GM21423 (cell line): ENCODE measurements at regions not wholly inside any gene's neighbourhood (a gene's known extent, or its start where the extent isn't known, plus 50 kb on each side); places are given as distances from the start of the nearest gene placed in this dataset.
"Not testable (repeated sequence)": the region's sequence is repeated elsewhere in the genome, so short reads cannot be mapped to it uniquely, and the experiment has no call there.

ENCODE experiments used
- ATAC-seq: cut with Tn5 transposase; IDR thresholded peaks from one replicate; pipeline ENCODE4 v1.9.1; 2021; ENCODE audit warnings: mild to moderate bottlenecking, moderate library complexity; ENCODE audit not compliant: unreplicated experiment

DNA sequence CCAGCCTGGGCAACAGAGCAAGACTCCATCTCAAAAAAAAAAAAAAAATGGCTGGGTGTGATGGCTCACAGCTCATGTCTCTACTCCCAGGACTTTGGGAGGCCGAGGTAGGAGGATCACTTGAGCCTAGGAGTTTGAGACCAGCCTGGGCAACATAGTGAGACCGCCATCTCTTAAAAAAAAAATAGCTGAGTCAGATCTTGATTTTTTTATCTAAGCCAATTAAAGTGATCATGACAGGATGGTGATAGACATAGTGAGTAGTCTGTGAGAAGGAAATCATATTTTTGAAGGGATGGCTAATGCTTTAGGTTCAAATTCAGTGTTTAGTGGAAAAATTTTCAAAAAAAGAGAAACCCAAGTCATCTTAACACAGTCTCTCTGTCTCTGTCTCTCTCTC lies 114.6 kb upstream of the JARID2 start:
- ATAC-seq = no peak

DNA sequence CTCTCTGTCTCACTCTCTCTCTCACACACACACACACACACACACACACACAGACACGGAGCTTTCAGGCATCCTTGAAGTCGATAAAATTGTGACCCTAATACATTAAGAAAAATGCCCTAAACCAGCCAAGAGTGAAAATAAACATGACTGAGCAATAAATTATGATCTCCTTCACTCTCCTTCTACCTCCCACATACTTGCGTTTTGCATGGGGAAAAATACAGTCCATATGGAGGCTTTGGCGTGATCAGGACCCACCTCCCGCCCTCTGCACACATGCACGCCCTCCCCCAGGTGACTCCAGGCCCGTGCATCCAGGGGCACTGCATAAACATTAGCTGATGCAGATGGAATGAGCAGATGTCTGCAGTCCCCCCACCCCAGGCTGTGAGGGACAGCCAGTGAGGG lies 114.2 kb upstream of the JARID2 start:
- no peak for ATAC-seq

DNA sequence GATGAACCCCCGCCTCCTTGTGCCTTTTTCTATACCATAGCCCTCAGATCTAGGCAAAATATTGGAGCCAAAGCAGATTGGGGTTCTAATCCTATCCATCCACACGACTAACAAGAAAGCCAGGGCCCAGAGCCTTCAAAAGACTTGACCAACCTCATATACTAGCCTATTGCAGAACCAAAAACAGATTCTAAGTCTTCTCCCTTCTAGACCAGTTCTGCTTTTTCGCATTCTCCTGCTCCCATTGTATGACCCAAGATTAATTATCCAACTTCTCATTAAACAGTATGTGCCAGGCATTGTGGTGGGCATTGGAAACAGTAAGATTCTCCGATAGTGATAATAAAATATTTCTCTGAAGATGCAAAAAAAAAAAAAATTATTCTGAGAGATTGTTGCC lies 113.7 kb upstream of the JARID2 start:
- no peak for ATAC-seq

DNA sequence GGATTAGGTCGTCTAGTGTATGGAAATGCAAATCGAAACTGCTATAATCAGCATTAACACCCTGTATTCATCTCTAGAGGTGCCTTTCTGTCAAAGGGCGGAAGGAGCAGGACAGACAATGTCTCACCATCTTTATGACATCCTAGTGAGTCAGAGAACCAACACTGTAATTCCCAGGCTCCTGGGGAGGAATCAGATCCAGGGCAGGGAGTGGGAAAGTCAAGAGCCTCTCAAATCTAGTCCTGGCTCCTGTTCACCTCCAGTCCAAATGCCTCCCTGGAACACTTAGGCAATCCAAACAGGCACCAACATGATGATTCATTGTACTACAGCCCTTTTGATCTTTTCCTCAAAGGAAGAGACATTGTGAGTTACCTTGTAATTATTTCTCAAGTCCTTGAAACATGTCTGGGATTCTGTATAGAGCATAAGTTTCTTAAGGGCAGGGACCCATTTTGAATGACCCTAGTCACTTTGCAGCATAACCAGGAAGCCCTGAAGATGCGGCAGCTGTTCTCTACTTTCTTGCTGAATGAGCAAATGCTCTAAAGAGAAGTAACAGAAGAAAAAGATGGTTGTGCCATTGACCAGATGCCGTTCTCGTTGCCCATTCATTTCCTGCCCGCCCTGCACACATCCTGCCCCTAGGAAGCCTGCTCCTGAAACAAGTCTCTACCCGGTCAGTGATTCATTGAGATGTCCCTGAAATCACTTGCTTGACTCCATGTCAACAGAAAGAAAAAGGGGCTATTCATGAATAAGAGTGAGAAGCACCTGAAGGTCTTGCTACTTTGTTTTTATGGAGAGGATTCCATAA lies 112.8 kb upstream of the JARID2 start:
- no peak for ATAC-seq

DNA sequence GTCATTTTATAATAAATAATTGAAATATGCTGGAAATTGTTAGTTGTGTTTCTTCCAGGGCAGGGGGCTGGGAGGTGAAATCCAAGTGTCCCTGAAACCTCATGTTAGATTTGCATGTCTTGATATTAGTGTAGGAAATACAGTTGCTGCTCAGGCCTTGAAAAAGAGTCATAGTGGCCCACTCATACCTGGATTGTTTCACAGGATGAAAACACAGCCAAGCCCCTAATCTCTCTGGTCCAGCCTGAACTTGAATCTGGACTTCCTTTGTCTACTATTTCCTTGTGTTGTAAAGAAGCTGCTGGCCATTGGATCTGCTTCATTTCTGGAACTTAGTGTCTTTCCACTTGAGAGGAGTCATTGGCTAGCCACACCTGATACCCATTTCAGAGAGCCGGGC lies 108.8 kb upstream of the JARID2 start:
- ATAC-seq = no peak

DNA sequence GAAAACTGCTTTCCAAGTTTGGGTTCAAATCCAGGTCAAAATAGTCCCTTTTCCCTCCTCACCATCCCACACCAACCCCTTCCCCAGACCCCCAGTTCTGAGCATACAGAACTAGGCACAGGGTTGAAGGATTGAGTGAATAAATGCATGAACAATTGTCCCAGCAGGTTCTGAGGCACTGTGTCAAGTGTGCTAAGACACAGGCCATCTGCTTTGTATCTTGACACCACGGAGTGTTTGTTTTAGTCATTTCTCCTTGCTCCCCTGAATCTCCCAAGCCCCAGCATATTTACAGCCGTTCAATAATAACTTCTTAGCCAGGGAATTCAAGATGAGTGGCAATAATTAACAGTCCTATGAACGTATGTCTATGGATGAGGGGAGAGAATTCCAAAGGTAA lies 102.8 kb upstream of the JARID2 start:
- ATAC-seq = no peak

DNA sequence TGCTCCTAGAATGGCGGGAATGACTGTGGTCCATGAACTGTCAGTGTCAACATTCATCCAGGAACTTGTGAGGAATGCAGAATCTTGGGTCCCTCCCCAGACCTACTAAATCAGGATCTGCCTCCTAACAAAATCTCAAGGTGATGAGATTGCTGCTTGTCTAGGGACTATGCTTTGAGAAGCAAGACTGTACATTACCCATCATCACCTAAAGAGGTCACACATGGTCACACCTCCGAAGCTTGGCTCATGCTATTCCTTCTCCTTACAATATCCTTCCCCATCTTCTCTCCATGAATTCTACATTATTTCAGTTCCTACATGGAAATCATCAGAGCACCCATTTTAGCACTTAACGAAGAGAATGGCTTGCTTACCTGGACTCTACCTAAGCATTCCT lies 102.3 kb upstream of the JARID2 start:
- ATAC-seq = no peak

DNA sequence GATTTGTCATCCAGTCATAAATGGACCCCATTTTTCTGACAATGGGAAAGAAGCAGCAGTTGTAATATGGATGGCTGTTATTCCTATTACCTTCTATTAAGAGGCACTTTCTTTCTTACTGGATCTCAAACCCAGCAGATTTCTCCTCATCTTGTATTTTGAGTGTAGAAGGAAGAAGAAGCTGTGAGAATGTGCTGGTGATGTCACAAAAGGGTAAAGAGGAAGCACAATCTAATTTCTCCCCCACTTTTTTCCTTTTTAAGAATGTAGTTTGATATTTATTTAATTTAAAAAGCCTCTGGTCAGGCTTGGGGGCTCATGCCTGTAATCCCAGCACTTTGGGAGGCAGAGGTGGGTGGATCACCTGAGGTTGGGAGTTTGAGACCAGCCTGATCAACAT lies 100.0 kb upstream of the JARID2 start:
- ATAC-seq = no peak

DNA sequence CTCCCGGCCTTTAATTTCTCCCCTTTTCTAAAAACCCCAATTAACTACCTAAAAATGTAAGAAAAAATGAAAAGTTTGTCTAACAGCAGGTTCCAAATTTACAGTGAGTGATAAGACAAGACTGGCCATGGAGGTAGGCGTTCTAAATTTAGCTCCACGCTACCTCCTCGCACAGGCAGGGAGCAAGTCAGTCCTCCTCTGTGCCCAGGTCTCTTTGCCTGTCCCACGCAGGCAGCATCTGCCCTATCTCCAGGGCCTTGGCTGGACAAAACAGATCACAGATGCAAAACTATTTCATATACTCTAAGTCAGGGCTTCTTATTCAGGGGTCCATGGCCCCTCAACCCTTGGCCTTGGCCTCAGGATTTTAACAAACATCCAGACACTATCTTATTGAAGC lies 98.0 kb upstream of the JARID2 start:
- no peak for ATAC-seq

DNA sequence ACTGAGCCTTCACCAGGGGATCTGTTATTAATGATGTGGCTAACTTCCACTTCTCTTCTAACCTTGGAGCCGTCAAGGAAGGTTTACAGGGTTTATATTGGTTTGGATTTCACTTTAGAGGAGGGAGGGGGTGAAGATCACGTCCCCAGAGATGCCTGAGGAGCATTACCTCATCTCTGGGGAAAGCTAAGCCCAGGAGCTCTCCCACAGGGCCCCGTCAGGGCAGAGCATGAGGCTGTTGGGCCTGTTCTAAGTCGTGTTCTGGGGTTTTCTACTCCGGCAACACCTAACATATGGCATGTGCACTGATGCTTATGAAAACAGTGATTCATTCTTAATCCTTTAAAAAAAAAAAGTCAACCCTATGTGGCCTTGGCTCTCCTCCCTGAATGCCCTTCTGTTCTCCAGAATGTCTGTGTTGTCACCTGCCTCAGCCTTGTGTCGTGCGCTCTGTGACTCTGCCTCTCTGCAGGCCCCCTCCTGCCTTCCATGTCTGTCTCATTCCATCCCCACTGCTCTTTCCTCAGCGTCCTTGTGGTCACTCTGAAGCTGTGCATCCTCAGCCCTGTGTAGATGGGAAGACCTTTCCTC lies 97.4 kb upstream of the JARID2 start:
- ATAC-seq = no peak

DNA sequence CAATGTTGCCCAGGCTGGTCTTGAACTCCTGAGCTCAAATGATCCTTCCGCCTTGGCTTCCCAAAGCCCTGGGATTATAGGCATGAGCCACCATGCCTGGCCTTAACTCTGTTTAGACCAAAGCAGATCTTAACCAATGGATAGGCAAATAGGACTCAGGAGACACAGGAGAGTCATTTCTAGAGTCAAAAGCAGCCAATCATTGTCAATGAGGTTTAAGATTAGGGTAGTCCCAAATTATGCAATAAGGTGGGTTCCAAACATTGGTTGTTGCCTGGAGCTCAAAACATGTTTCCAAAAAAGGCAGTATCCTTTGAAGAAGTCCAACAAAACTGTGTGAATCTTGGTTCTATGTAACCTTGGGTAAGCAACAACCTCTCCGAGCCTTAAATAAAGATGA lies 95.7 kb upstream of the JARID2 start:
- ATAC-seq = no peak

DNA sequence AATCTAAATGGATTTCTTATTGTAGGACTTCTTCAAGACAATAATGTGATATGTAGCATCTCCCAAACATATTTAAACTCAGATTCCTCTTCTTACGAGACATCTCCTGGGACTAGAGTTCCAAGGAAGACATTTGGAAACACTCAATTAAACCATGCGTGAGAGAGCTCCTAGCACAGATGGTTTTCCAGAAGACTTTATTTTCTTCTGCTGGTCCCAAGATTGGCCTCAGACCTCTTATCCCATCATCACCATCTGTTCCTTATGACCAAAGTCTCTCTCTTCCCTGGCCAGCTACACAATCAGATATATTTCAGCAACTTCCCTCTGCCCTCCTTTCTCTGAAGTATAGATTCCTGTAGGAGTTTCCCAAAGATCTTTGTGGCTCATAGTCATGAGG lies 93.2 kb upstream of the JARID2 start:
- no peak for ATAC-seq

DNA sequence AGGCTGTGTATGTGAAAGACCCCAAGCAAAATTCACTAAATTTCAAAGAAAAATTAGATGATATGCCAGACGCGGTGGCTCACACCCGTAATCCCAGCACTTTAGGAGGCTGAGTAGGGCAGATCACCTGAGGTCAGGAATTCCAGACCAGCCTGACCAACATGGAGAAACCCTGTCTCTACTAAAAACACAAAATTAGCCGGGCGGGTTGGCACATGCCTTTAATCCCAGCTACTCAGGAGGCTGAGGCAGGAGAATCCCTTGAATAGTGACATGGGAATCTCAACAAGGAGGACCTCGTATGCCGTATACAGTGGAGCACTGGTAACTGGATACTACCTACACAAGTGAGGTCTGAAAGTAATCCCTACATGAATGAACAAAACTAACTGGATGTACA lies 92.7 kb upstream of the JARID2 start:
- no peak for ATAC-seq

DNA sequence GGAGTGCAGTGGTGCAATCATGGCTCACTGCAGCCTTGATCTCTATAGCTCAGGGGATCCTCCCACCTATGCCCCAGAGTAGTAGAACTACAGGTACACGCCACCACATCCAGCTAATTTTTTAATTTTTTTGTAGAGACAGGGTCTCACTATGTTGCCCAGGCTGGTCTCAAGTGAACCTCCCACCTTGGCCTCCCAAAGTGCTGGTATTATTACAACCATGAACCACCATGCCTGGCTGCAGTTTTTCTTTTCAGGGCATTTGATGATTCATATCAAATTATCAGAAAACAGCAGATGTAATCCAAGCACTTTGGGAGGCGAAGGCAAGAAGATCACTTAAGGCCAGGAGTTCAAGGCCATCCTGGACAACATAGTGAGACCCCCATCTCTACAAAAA lies 88.4 kb upstream of the JARID2 start:
- no peak for ATAC-seq

DNA sequence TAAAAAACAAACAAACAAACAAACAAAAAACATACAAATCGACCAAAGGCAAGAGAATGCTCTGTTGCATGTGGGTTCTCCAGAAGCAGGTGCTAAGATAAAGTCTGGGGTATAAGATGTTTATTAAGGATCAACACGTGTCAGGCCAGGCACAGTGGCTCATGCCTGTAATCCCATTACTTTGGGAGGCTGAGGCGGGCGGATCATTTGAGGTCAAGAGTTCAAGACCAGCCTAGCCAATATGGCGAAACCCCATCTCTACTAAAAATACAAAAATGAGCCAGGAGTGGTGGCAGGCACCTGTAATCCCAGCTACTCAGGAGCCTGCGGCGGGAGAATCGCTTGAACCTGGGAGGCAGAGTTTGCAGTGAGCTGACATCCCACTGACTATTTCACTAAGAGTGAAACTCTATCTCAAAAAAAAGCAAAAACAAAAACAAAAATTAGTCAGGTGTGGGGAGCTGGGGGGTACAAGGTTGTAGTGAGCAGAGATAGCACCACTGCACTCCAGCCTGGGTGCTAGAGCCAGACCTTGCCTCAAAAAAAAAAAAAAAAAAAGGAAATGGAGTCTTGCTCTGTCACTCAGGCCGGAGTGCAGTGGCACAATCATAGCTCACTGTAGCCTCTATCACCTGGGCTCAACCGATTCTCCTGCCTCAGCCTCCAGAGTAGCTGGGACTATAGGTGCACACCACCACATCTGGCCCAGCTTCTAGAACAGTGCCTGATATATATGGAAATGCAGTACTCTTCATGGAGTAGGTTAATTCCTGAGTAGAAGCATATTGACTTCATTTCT lies 86.8 kb upstream of the JARID2 start:
- no peak for ATAC-seq

DNA sequence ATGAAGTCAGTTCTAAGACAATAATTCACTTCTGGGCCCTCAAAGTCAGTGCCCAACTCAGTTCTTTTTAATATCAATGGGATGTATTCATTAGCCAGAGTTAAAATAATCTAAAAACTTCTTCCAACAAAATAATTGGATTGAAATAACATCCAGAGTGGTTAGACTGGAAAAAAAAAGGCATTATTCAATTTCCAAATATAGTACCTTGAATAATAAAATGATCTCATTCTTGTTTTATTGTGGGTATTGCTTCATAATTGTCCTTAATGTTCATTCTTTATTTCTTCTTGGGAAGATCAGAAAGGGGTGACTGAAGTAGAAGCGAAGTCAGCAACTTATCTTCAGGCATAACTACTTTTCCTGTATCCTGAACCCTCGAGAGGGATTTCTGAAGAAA lies 85.1 kb upstream of the JARID2 start:
- no peak for ATAC-seq

DNA sequence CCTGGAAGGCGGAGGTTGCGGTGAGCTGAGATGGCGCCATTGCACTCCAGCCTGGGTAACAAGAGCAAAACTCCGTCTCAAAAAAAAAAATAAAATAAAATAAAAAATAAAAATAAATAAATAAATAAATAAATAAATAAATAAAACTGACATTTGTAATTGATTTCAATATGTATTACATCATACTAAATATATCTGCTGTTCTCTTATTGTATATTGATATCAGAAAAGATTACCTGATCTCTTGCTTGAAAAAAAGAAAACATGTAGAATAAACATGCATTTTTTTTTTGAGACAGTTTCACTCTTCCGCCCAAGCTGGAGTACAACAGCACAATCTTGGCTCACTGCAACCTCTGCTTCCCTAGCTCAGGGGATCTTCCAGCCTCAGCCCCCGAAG lies 81.0 kb upstream of the JARID2 start:
- not testable (repeated sequence) for ATAC-seq

DNA sequence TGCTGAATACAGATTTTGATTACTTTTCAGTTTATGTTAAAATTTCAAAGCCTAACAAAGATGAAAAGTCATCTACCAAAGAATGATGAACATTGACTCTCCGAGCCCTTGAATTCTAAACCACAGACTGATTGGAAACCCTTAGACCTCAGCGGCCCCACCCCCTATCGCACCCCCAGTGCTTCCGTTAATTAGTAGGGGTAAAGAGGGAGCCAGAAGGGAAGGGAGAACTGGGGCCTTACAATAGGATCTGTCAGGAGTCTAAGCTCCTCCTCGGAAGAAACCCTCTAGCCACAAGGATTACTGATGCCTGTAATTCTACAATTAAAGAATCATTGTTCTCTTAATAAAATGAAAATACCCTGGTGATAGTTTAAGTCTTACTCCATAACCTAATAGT lies 79.7 kb upstream of the JARID2 start:
- ATAC-seq = no peak

DNA sequence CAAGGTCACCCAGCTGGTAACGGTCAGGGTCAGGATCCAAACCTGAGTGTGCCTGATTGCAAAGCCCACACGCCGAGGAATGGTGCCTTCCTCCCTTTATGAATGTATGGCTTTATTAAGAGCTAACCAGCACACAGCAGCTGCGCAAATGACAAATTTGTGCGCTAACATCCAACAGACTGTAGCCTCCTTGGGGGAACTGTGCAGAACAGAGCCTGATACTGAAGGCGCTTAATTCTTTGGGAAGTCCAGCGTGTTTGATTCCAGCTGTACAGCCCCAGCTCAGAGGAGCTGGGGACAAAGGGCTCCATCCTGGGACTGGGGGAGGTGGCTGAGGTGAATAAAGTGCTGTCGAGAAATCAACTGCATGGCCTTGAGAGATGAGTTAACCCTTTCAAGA lies 75.7 kb upstream of the JARID2 start:
- no peak for ATAC-seq

DNA sequence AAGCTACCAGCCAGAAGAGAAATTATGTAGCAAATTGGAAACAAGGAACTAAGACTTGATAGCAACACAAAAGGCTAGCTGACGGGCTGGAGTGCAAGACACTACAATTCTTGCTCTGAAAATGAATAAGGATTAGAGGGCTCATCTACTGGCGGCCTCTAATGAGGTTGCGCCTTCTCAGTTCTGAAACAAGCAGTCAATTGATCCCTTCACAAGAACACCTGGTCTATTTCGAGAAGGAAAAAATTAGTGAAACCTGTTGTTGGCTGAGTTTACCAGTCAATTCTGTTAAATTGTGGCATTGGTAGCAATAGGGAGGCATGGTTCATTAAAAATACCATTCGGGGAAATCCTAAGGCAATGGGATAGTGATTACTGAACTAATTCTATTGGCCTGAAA lies 74.8 kb upstream of the JARID2 start:
- ATAC-seq = no peak

DNA sequence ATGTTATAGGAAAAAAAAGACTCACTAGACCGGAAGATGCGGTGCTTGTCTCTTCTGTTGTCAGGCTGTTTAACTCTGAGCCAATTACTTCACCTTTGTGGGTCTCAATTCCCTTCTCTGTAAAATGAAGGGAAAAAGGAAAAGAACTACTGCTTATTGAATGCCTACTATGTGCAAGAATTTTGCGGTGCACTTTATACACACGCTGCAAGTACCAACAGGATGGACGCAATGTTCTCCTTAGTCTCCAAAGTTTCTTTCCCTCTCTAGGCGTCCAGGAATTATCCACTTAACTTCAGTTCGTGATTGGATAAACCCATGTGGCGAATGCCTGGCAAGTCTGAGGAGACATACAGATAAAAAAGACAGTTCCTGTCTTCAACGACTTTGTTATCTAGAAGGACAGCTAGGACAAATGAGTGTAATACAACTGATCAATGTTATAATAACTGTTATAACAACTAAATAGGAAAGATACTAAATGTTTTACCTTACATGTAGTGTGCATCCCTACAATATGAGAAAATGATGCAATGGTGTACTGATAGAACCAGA lies 69.0 kb upstream of the JARID2 start:
- ATAC-seq = no peak

DNA sequence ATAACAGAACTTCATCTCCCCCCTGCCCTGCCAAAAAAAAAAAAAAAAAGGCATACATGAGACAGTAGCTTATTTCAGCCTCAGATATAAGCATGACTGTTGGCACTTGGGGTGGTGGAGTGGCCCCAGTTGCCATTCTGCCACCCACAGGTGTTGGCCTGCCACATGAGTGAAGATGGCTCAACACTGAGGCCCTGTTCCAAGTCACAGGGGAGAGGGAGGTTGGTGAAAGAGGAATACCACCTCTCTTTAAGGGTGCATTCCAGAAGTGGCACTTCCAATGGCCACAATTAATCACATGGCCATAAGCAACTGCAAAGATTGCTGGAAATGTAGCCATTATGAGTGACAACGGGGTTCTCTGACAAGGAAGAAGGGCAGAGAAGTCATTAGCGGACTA lies 61.9 kb upstream of the JARID2 start:
- ATAC-seq = no peak
